ENCODE measurements at regions not wholly inside any gene's neighbourhood (a gene's known extent, or its start where the extent isn't known, plus 50 kb on each side); places are given as distances from the start of the nearest gene placed in this dataset.

- TF ChIP-seq MAX (IDR thresholded peaks at IDR 0.05; ENCODE audit: low read depth) = no peak
- TF ChIP-seq CTCF (IDR thresholded peaks at IDR 0.05) = no peak
- no peak for TF ChIP-seq POLR2AphosphoS5 (IDR thresholded peaks at IDR 0.05; ENCODE audit: low read depth, low read length)
- TF ChIP-seq EZH2phosphoT487 (IDR thresholded peaks at IDR 0.05; ENCODE audit: borderline replicate concordance, low read depth) = no peak
- no peak for TF ChIP-seq ZBTB33 (IDR thresholded peaks at IDR 0.05; ENCODE audit: borderline replicate concordance, low read depth)
- TF ChIP-seq GABPA (IDR thresholded peaks at IDR 0.05; ENCODE audit: low read depth) = no peak
- no peak for TF ChIP-seq RFX5 (IDR thresholded peaks at IDR 0.05; ENCODE audit: low read length)
- no peak for TF ChIP-seq REST (IDR thresholded peaks at IDR 0.05; ENCODE audit: low read depth, low read length)
- TF ChIP-seq TAF1 (IDR thresholded peaks at IDR 0.05; ENCODE audit: borderline replicate concordance, low read depth, low read length) = no peak
- no peak for TF ChIP-seq FOXM1 (IDR thresholded peaks at IDR 0.05; ENCODE audit: low read depth)
- no peak for TF ChIP-seq MXI1 (IDR thresholded peaks at IDR 0.05; ENCODE audit: low read depth, low read length)
- TF ChIP-seq EP300 (IDR thresholded peaks at IDR 0.05; ENCODE audit: borderline replicate concordance in 1 of 2, low read depth in 1 of 2, low read length in 1 of 2) = no peak
- TF ChIP-seq ELF1 (IDR thresholded peaks at IDR 0.05) = no peak
- no peak for TF ChIP-seq NRF1 (IDR thresholded peaks at IDR 0.05; ENCODE audit: low read depth, low read length)
Observed at GRCh38 chr2:118470297-118470696, 377.2 kb downstream of the EN1 start.
